Glutamatergic neuron (in vitro differentiated cells): ENCODE measurements at regions not wholly inside any gene's neighbourhood (a gene's known extent, or its start where the extent isn't known, plus 50 kb on each side); places are given as distances from the start of the nearest gene placed in this dataset.

Source experiments
- DNase-seq: peaks from one replicate; pipeline ENCODE4 v3.0.0; 2022
- H3K27ac Mint-ChIP-seq: one replicate; pipeline ENCODE4 v1.8.0; 2020; ENCODE audit warnings: mild to moderate bottlenecking, mixed read lengths, inconsistent platforms; ENCODE audit not compliant: unreplicated experiment
- H3K27me3 Mint-ChIP-seq: one replicate; pipeline ENCODE4 v1.8.0; 2020; ENCODE audit warnings: mild to moderate bottlenecking, moderate library complexity, mixed read lengths, inconsistent platforms; ENCODE audit not compliant: unreplicated experiment
- H3K36me3 Mint-ChIP-seq: one replicate; pipeline ENCODE4 v1.8.0; 2020; ENCODE audit warnings: mild to moderate bottlenecking, mixed read lengths, inconsistent platforms; ENCODE audit not compliant: unreplicated experiment
- H3K4me1 Mint-ChIP-seq: one replicate; pipeline ENCODE4 v1.8.0; 2020; ENCODE audit warnings: mild to moderate bottlenecking, low read depth, mixed read lengths, inconsistent platforms; ENCODE audit not compliant: unreplicated experiment
- H3K4me3 Mint-ChIP-seq: one replicate; pipeline ENCODE4 v1.8.0; 2020; ENCODE audit warnings: mild to moderate bottlenecking, mixed read lengths, inconsistent platforms; ENCODE audit not compliant: unreplicated experiment
- H3K9me3 Mint-ChIP-seq: one replicate; pipeline ENCODE4 v1.8.0; 2020; ENCODE audit warnings: mild to moderate bottlenecking, moderate library complexity, mixed read lengths, inconsistent platforms; ENCODE audit not compliant: unreplicated experiment
- TF ChIP-seq, protein P1 (sequence below): fragments of 200-600 bp; sonication (generic); IDR thresholded peaks from one replicate; pipeline ENCODE4 v1.5.0; 2021; ENCODE audit not compliant: partially characterized antibody, unreplicated experiment

DNA sequence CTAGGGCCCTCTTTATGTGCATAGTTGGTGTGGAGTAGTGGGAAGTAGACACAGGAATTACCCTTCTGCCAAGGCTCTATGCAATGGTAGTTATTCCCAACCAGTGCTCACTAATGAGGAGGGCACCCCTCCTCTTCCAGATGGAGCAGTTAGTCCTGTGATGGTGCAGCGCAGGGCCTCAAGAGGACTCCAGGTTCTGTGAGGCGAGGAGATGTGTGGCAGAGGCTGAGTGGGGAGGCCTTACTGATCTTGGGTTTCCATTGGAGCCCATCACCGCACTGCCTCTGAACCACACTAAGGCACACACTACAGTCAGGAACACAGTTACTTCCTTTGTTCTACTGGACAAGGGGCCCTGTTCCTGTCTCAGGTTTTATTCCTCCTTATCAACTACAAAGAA, 122.5 kb upstream of the POU3F1 start:
- Mint-ChIP-seq H3K27ac (no peak overlapping the region), H3K27me3 (peaks cover 3% of the 10 kb centered on the region), H3K36me3 (no peaks in the 10 kb centered on the region), H3K9me3 (no peaks in the 10 kb centered on the region), H3K4me3 (no peak overlapping the region), H3K4me1 (no peaks in the 10 kb centered on the region)
- no peak for DNase-seq
- TF ChIP-seq, protein P1, sequence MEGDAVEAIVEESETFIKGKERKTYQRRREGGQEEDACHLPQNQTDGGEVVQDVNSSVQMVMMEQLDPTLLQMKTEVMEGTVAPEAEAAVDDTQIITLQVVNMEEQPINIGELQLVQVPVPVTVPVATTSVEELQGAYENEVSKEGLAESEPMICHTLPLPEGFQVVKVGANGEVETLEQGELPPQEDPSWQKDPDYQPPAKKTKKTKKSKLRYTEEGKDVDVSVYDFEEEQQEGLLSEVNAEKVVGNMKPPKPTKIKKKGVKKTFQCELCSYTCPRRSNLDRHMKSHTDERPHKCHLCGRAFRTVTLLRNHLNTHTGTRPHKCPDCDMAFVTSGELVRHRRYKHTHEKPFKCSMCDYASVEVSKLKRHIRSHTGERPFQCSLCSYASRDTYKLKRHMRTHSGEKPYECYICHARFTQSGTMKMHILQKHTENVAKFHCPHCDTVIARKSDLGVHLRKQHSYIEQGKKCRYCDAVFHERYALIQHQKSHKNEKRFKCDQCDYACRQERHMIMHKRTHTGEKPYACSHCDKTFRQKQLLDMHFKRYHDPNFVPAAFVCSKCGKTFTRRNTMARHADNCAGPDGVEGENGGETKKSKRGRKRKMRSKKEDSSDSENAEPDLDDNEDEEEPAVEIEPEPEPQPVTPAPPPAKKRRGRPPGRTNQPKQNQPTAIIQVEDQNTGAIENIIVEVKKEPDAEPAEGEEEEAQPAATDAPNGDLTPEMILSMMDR: no peak

DNA sequence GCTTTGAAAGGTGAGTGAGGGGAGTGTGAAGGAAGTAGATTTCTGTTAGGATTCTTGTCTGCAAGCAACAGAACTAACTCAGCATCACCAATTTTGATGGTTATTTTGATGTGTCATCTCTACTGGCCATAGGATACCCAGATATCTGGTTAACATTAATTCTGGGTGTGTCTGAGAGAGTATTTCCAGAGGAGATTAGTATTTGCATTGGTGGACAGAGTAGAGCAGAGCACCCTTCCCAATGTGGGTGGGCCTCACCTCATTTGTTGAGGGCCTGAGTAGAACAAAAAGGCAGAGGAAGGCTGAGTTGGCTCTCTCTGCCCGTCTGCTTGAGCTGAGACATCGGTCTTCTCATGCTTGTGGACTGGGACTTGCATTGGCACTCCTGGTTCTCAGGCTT, 121.8 kb upstream of the POU3F1 start:
- Mint-ChIP-seq H3K4me1 (no peaks in the 10 kb centered on the region), H3K27me3 (peaks cover 3% of the 10 kb centered on the region)
- TF ChIP-seq, protein P1: no peak

DNA sequence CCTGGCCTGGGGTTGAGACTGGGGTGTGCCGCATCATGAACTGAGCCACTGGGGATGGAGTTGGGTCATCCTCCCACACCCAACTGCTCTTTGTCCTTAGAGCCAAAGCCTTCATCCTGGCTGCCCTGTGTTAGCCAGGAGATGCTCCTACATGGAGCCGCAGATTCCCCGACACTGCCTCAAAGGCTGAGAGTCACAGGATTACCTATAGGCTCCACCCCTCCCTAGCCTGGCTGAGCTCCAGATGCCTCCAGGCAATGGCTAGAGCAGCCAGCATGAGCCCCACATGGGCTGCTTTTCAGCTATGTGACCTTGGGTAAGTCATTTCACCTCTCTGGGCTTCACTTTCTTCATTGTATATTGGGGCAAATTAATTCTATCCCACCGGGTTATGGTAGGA, 119.9 kb upstream of the POU3F1 start:
- Mint-ChIP-seq H3K36me3 (no peaks in the 10 kb centered on the region), H3K9me3 (no peaks in the 10 kb centered on the region)

More for the DNA sequence above, 121.8 kb upstream of the POU3F1 start:
- no peak for DNase-seq
- no peaks in the 10 kb centered on the region for H3K9me3 Mint-ChIP-seq
- no peak overlapping the region for H3K27ac Mint-ChIP-seq
- no peak overlapping the region for H3K4me3 Mint-ChIP-seq
- H3K36me3 Mint-ChIP-seq: no peaks in the 10 kb centered on the region

DNA sequence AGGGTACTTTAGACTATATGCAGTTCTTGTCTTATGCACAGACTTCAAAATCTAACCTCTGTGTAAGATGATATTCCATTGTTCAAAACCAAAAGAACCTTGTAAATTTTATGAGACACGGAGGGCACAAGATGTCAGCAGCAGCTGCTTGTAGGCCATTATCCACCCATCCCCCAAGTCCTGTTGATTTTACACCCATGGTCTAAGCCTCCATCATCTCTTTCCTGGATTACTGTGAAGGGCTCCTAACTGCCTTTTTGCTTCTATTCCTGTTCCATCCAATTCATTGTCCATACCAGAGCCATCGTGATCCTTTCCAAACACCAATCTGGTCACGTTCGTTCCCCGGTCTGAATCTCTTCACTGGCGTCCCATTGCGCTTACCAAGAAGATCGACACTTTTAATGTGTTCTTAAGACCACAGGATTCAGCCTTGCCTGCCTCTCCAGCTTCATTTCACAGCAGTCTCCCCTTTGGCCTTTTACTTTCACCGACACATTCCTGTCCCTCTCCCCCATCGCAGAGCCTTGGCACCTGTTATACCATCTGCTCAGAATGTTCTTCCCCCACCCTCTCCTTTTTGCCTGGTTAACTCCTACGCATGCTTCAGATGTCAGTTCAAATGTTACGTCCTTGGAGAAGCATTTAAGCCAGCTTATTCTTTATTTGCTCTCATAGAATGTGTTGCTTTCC, 107.3 kb upstream of the POU3F1 start:
- peaks cover 7% of the 10 kb centered on the region for H3K9me3 Mint-ChIP-seq
- H3K36me3 Mint-ChIP-seq: peaks cover 14% of the 10 kb centered on the region
- no peaks in the 10 kb centered on the region for H3K27me3 Mint-ChIP-seq
- H3K27ac Mint-ChIP-seq: peak overlapping the region; percentile 50
- H3K4me1 Mint-ChIP-seq: peaks cover 32% of the 10 kb centered on the region
- TF ChIP-seq, protein P1: no peak
- no peak for DNase-seq
- H3K4me3 Mint-ChIP-seq: peak overlapping the region; percentile 63

More for the DNA sequence above, 119.9 kb upstream of the POU3F1 start:
- TF ChIP-seq, protein P1: no peak
- H3K27ac Mint-ChIP-seq: no peak overlapping the region
- H3K27me3 Mint-ChIP-seq: peaks cover 3% of the 10 kb centered on the region
- H3K4me1 Mint-ChIP-seq: no peaks in the 10 kb centered on the region
- H3K4me3 Mint-ChIP-seq: no peak overlapping the region
- DNase-seq: no peak

DNA sequence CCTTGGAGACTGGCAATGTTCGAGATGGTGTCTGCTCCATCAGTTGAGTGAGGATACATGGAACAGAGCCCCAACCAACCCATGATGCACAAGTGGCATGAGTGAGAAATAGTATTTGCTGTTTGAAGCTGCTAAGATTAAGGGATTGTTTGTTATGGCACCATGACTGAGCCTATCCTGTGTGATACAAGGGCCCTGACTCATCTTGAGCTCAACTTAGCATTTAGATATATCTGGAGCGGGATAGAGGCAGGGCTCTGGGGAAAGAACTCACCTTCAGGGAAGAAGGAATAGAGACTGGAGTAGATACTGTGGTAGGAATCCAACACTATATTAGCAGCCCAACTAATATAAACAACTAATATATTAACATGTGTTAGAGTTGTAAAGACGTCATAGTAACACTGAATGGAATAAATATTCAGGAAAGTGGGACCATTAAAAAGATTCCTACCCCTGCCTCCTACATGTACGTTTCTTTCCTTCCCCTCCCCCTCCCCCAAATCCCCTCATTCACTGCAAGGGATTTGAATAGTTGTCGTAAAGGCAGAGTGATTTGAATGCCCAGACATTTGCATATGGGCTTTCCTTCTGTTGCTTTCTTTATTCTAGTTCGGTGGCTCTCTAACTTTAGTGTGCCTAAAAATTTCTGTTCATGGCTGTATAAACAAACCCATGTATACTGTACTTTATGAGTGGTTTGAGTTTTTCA, 106.6 kb upstream of the POU3F1 start:
- Mint-ChIP-seq H3K27ac (peak overlapping the region; percentile 50), H3K27me3 (peaks cover 2% of the 10 kb centered on the region), H3K9me3 (peaks cover 7% of the 10 kb centered on the region), H3K36me3 (peaks cover 14% of the 10 kb centered on the region), H3K4me1 (peaks cover 32% of the 10 kb centered on the region), H3K4me3 (peak overlapping the region; percentile 20)
- DNase-seq: no peak
- TF ChIP-seq, protein P1: peak; percentile 5
